OCI-LY1 (cell line): ENCODE measurements at regions not wholly inside any gene's neighbourhood (a gene's known extent, or its start where the extent isn't known, plus 50 kb on each side); places are given as distances from the start of the nearest gene placed in this dataset.

Experiments
- H2AFZ ChIP-seq: fragments of 200-600 bp; sonication (generic), shearing (Covaris generic); 2 replicates; pipeline ENCODE4 v1.6.0; 2014; ENCODE audit warnings: antibody characterized with exemption, mild to moderate bottlenecking, low read length
- H3F3A ChIP-seq: fragments of 200-600 bp; sonication (generic), shearing (Covaris generic); 2 replicates; pipeline ENCODE4 v1.6.0; 2014; ENCODE audit warnings: mild to moderate bottlenecking, antibody characterized with exemption, low read length, moderate library complexity; ENCODE audit not compliant: insufficient read depth
- H3K27ac ChIP-seq: fragments of 200-600 bp; sonication (generic); 2 replicates; pipeline ENCODE4 v1.5.1; 2014; ENCODE audit warnings: low read length, mixed run types, mild to moderate bottlenecking, low read depth; ENCODE audit not compliant: poor library complexity, severe bottlenecking
- H3K27me3 ChIP-seq: fragments of 200-600 bp; sonication (generic); 2 replicates; pipeline ENCODE4 v1.6.0; 2014; ENCODE audit warnings: antibody characterized with exemption, mild to moderate bottlenecking, low read length, moderate library complexity; ENCODE audit not compliant: insufficient read depth
- H3K36me3 ChIP-seq: fragments of 200-600 bp; sonication (generic); 2 replicates; pipeline ENCODE4 v1.6.1; 2014; ENCODE audit warnings: mild to moderate bottlenecking, antibody characterized with exemption, low read length, moderate library complexity, mixed read lengths; ENCODE audit not compliant: insufficient read depth
- H3K4me1 ChIP-seq: fragments of 200-600 bp; sonication (generic); 2 replicates; pipeline ENCODE4 v1.5.1; 2014; ENCODE audit warnings: mild to moderate bottlenecking, low read length, moderate library complexity; ENCODE audit not compliant: insufficient read depth, severe bottlenecking
- H3K4me2 ChIP-seq: fragments of 200-600 bp; sonication (generic), shearing (Covaris generic); 2 replicates; pipeline ENCODE4 v1.6.1; 2014; ENCODE audit warnings: low read length
- H3K4me3 ChIP-seq: fragments of 200-600 bp; sonication (generic); 2 replicates; pipeline ENCODE4 v1.5.1; 2014; ENCODE audit warnings: low read length, low read depth, mild to moderate bottlenecking, mixed read lengths; ENCODE audit not compliant: poor library complexity, severe bottlenecking
- H3K79me2 ChIP-seq: fragments of 200-600 bp; shearing (Covaris generic); 2 replicates; pipeline ENCODE4 v1.6.1; 2016; ENCODE audit warnings: mixed run types, low read length, mixed read lengths; ENCODE audit not compliant: insufficient read depth
- H3K9ac ChIP-seq: fragments of 200-600 bp; sonication (generic), shearing (Covaris generic); 2 replicates; pipeline ENCODE4 v1.6.1; 2014; ENCODE audit warnings: mild to moderate bottlenecking, low read length, mixed read lengths
- H3K9me2 ChIP-seq: fragments of 200-600 bp; sonication (generic), shearing (Covaris generic); 2 replicates; pipeline ENCODE4 v1.6.1; 2014; ENCODE audit warnings: low read depth, mild to moderate bottlenecking, low read length, mixed read lengths
- H3K9me3 ChIP-seq: fragments of 200-600 bp; shearing (Covaris generic); 2 replicates; pipeline ENCODE4 v1.6.1; 2014; ENCODE audit warnings: low read length, mixed read lengths
- H4K20me1 ChIP-seq: fragments of 200-600 bp; sonication (generic), shearing (Covaris generic); 2 replicates; pipeline ENCODE4 v1.6.0; 2016; ENCODE audit warnings: mild to moderate bottlenecking, low read length; ENCODE audit not compliant: insufficient read depth
- EZH2 ChIP-seq: fragments of 200-600 bp; sonication (generic), shearing (Covaris generic); IDR thresholded peaks from 2 replicates; pipeline ENCODE4 v1.8.0; 2017; ENCODE audit warnings: borderline replicate concordance, mixed run types, mild to moderate bottlenecking, antibody characterized with exemption, low read length, moderate library complexity, mixed read lengths
- TF ChIP-seq, protein P1 (sequence below): fragments of 200-600 bp; sonication (generic), shearing (Covaris generic); IDR thresholded peaks from 2 replicates; pipeline ENCODE4 v1.5.1; 2017; ENCODE audit warnings: mild to moderate bottlenecking, antibody characterized with exemption, low read length, moderate library complexity, mixed read lengths

DNA sequence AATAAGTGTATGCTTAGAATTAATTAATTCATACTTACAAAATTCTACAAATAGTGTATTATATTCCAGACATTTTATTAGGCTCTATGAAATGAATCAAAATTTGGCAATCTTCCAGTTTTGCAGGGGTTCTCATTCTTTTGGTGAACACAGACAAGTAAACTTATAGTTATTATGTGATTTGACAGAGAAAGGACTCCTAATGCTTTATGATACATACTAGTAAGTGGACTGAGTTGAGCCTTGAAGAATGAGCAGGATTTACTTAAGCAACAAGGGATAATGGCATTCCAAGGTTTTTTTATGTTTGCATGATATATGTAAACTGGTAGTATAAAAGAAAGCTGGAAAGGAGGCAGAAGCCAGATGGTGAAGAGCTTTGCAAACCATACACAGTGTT lies 145.7 kb upstream of the FERD3L start:
- no peaks in the 10 kb centered on the region for H3K36me3 ChIP-seq
- H3K9me3 ChIP-seq = no peaks in the 10 kb centered on the region
- no peak overlapping the region for H3K27ac ChIP-seq
- no peak overlapping the region for H3K9ac ChIP-seq
- H3K4me1 ChIP-seq = no peaks in the 10 kb centered on the region
- no peaks in the 10 kb centered on the region for H3F3A ChIP-seq
- no peaks in the 10 kb centered on the region for H3K79me2 ChIP-seq
- TF ChIP-seq, protein P1, sequence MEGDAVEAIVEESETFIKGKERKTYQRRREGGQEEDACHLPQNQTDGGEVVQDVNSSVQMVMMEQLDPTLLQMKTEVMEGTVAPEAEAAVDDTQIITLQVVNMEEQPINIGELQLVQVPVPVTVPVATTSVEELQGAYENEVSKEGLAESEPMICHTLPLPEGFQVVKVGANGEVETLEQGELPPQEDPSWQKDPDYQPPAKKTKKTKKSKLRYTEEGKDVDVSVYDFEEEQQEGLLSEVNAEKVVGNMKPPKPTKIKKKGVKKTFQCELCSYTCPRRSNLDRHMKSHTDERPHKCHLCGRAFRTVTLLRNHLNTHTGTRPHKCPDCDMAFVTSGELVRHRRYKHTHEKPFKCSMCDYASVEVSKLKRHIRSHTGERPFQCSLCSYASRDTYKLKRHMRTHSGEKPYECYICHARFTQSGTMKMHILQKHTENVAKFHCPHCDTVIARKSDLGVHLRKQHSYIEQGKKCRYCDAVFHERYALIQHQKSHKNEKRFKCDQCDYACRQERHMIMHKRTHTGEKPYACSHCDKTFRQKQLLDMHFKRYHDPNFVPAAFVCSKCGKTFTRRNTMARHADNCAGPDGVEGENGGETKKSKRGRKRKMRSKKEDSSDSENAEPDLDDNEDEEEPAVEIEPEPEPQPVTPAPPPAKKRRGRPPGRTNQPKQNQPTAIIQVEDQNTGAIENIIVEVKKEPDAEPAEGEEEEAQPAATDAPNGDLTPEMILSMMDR = no peak
- no peak for TF ChIP-seq EZH2
- H3K27me3 ChIP-seq = no peaks in the 10 kb centered on the region
- no peak overlapping the region for H3K4me2 ChIP-seq
- no peak overlapping the region for H3K4me3 ChIP-seq
- H2AFZ ChIP-seq = no peak overlapping the region
- no peaks in the 10 kb centered on the region for H4K20me1 ChIP-seq
- no peaks in the 10 kb centered on the region for H3K9me2 ChIP-seq

DNA sequence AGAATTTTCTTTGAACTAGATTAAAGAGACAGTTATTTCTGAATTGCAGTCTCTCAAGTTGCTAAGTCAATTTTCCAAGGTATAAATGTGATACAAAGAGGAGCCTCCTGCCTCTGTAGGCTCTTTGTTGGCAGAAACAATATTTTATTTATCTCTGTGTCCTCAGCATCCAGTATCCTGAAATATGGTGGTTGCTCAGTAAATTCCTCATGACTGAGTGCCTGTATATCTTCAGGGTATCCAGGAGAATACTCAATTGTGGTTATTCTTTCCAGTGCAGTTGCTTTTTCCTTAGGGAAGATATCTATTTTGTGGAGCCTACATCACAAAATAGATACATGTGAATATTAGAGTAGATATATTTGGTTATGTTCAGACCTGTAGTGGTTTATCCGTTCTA lies 144.8 kb upstream of the FERD3L start:
- no peak overlapping the region for H3K9ac ChIP-seq
- H3F3A ChIP-seq = no peaks in the 10 kb centered on the region
- H3K4me2 ChIP-seq = no peak overlapping the region
- no peak for TF ChIP-seq EZH2
- TF ChIP-seq, protein P1 = no peak
- no peaks in the 10 kb centered on the region for H3K9me3 ChIP-seq
- H3K79me2 ChIP-seq = no peaks in the 10 kb centered on the region
- no peaks in the 10 kb centered on the region for H3K9me2 ChIP-seq
- no peaks in the 10 kb centered on the region for H4K20me1 ChIP-seq
- H3K27ac ChIP-seq = no peak overlapping the region
- no peaks in the 10 kb centered on the region for H3K4me1 ChIP-seq
- H3K27me3 ChIP-seq = no peaks in the 10 kb centered on the region
- H2AFZ ChIP-seq = no peak overlapping the region
- no peaks in the 10 kb centered on the region for H3K36me3 ChIP-seq
- no peak overlapping the region for H3K4me3 ChIP-seq

DNA sequence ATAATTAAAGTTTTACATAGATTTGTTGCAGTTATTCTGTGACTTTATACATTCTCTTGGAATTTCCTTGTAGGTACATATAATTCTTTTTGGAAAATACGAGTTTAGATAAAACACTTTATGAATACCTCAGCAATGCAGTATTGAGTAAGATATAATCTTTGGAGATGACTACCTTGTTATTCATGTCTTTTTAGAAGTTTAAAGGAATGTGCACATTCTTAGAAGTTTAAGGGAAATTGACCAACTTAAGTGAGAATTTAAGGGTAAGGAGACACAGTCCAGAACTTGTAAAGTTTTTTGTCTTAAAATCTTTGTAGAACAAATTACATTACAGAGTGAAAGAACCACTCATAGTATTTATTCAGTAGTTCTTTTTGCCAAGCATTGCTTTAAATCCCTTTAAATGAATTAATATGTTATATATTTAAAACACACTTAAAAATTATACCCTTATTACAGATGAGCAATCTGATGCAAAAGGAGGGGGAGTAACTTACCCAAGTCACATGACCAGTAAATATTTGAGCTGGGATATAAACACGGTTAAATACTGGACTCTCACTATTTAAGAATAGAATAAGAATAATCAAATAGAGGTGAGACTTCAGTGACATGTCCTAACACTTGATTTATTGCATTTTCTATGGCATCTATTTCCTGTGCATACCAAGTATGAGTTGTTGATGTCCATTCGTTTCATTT lies 139.5 kb upstream of the FERD3L start:
- no peaks in the 10 kb centered on the region for H3K36me3 ChIP-seq
- H3K27me3 ChIP-seq = no peaks in the 10 kb centered on the region
- peaks cover 4% of the 10 kb centered on the region; the same call in 1 of the 2 replicates for H3K9me2 ChIP-seq
- no peak overlapping the region for H3K27ac ChIP-seq
- H3K4me3 ChIP-seq = no peak overlapping the region
- H3K4me1 ChIP-seq = no peaks in the 10 kb centered on the region
- H3K9ac ChIP-seq = no peak overlapping the region
- no peak overlapping the region for H3K4me2 ChIP-seq
- no peak for TF ChIP-seq EZH2
- TF ChIP-seq, protein P1 = no peak
- no peak overlapping the region for H2AFZ ChIP-seq
- H3K79me2 ChIP-seq = no peaks in the 10 kb centered on the region
- H3F3A ChIP-seq = no peaks in the 10 kb centered on the region
- no peaks in the 10 kb centered on the region for H3K9me3 ChIP-seq
- H4K20me1 ChIP-seq = no peaks in the 10 kb centered on the region
